NCI-H460 (cell line): ENCODE measurements at regions not wholly inside any gene's neighbourhood (a gene's known extent, or its start where the extent isn't known, plus 50 kb on each side); places are given as distances from the start of the nearest gene placed in this dataset.
"Not testable (repeated sequence)": the region's sequence is repeated elsewhere in the genome, so short reads cannot be mapped to it uniquely, and the experiment has no call there.

Experiments
- DNase-seq: peaks from one replicate; pipeline ENCODE4 v3.0.0-alpha.2; 2016; ENCODE audit warnings: low read depth; ENCODE audit errors: extremely low read depth

DNA sequence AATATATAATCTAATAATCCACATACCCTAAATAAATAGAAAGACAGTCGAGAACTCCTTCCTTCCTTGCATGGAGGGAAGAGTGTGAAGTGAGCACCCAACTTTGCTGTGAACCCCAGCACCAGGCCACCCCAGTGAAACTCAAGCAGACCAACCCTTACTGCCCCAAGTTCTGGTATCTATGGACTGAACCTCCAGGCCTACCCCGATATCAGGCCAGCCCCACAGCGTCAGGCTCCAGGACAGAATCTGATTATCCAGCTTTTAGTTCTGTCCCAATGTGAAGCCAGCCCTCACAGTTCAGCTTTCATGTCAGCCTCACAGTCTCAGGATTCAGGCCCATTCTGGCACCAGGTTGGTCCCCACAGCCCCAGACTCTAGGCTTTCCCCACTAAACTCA is 1617.2 kb upstream of the AGA start:
- no peak for DNase-seq

DNA sequence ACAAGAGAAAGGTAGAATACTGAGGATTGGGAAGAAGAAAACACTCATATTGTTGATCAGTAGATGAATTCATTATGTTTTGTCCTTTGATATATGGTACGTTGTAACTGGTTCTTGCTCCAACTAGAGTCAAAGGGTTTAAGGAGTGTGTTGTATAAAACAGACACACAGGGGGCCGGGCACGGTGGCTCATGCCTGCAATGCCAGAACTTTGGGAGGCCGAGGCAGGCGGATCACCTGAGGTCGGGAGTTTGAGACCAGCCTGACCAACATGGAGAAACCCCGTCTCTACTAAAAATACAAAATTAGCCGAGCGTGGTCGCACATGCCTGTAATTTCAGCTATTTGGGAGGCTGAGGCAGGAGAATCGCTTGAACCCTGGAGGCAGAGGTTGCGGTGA is 1624.0 kb upstream of the AGA start:
- not testable (repeated sequence) for DNase-seq

DNA sequence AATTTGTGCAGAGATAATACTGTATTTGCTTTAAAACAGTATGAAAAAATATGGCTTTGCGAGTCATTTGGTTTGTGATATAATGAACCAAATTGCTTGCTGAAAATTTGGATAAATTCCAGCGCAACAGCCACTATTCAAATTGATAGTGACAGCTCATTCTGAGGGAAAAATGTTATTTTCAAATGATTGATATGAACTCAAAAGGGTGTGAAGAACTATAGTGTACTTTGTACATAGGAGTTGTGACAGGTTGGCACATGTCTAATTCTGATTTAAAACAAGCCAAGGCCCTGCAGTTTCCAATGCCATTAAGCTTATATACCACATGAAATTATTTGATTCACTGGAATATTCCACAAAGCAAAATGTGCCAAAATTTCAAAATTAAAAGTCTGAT is 1628.9 kb upstream of the AGA start:
- no peak for DNase-seq

DNA sequence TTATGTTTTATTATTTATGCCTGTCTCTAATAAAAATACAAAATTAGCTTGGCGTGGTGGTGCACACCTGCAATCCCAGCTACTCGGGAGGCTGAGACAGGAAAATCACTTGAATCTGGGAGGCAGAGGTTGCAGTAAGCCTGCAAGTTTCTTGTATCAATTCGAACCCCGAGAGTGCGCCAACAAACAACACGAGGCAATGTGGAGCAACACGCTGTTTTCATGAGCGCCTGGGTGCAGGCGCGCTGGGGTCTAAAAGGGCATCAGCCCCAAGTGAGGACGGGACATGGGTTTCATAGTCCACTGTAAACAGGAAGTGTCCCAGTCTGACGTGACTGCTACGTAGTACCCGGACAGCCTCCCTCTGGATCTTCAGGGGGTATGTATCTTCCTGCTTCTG is 1634.6 kb upstream of the AGA start:
- DNase-seq: no peak

DNA sequence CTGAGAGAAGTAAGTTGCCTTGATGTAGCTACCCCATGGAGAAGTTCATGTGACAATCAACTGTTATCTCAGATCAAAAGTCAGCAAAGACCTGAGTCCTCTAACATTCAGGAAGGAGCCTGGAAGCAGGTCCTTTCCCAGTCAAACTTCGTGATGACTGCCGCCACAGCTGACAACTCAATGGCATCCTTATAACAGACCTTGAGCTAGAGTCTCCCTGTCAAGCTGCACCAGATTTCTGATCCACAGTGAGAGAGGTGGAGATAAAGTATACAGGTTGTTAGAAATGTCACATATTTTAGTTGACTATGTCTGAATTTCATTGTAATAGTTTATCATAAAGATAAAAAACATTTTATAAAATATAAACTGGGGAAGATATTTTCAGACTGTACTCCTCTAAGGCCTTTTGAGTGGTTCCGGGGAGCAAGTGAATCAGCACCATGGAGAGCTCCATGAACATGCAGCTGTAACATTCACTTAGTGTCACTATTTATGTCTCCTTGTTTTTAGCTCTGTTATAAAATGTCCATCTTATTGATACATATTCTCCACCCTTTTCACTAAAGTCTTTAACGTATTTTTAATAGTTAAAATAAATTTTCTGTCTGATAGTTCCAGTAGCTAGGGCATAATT is 1653.5 kb upstream of the AGA start:
- peak; percentile 38 for DNase-seq

DNA sequence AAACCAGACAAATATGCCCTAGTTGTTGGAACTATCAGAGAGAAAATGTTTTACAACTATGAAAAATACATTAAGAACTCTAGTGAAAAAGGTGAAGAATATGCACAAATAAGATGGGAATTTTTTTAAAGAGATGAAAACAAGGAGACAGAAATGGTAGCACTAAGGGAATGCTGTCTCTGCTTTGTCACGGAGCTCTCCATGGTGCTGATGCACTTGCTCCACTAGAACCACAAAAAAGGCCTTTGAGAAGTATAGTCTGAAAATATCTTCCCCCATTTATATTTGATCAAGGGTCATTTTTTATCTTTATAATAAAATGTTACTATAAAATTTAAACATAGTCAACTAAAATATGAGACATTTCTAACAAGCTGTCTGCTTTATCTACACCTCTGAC is 1655.5 kb upstream of the AGA start:
- peak; percentile 23 for DNase-seq

DNA sequence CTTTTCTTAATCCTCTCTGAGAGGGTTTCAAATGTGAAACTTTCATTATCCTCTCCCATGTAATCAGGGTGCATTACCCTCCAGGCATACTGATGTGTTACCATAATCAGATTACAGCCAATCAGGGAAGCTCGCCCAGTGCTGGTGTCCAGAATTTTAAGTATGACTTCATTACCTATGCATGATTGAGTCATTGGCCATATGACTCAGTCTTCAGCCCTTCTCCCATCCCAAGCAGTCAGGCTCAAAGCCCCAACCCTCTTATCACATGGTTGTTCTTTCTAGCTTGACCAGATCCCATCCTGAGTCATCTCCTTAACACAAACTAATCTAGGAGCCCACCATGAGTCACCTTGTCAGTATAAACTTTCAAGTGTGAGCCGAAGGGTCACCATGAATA is 1668.1 kb upstream of the AGA start:
- DNase-seq: no peak

DNA sequence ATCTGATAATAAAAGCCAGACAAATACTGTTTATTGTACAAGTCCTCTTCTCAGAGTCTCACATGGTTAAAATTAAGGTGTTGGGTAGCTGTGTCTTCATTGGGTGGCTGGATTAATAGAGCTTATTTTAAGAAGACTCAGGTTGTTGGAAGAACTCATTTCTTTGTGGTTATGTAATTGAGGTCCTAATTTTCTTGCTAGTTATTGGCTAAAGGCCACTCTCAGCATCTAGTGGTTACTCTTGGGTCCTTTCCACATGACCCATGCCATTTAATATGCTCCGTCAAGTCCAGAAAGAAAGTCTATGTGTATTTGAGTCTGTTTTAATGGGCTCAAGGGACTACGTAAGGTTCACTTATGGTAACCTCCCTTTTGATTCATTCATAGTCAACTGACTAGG is 1668.6 kb upstream of the AGA start:
- no peak for DNase-seq

DNA sequence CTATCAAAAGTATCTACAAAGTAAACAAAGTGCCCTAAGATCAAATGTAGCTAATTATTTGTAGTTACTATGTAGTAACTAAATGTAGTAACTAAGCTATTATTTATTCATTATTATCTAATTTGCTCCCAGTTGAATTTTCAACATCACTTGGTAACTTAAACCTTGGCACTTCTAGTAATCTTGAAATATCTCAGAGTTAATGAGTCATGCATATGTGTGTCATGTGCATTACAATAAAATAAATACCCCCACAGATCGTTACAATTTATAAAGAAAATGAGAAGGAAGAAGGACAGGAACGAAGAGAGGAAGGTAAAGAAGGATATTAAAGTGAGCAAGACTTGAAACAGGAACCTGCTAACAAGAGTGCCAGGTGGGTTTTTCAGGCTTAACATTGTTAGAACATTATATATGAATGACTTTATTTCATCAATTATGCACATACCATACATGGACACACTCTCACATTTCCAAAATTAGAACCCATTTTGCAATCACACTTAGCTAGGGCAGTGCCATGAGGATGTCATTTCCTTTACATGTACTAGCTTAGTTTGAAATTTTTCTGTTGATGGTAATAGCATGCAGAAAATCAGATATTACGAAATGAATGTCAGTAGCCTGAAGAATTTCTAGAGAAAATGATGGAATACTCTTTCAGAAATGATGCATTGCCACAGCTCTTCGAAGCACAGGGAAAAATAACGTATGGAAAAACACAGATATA is 1670.4 kb upstream of the AGA start:
- DNase-seq: no peak

DNA sequence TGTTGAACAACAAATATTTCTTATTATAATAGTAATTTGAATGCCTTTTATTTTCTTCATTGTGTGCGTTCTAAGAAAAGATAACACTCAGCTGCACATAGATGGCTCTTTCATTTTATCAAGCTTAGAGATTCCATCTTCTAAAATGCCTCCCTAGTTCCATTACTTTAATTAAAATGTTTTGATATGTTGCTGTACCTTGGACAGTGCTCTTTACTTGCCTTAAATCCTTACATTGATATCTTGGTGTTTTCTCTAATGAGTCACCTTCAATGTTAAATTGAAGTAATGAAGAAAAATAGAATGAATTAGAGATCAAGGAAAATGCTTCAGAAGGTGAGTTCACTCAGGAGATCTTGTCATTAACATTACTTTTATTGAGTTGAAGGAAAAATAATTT is 1672.4 kb upstream of the AGA start:
- DNase-seq: no peak

DNA sequence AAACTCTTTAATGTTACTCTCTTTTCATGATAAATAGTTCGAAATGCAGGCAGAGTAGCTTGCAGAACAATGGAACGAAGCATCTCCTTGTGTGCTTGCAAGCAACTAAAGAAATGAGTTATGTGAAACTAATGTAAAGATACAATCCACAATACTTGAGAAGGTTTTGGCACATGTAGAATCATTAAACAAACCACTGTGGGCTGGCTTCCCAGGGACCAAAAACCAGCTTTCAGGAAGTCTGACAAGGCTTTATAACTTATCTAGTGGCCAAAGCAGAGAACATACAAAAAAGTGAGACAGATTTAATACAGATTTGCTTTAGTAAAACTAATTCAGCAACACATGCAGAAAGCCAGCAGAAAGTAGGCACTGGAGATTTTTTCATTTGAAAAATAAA is 1673.8 kb upstream of the AGA start:
- DNase-seq: no peak

DNA sequence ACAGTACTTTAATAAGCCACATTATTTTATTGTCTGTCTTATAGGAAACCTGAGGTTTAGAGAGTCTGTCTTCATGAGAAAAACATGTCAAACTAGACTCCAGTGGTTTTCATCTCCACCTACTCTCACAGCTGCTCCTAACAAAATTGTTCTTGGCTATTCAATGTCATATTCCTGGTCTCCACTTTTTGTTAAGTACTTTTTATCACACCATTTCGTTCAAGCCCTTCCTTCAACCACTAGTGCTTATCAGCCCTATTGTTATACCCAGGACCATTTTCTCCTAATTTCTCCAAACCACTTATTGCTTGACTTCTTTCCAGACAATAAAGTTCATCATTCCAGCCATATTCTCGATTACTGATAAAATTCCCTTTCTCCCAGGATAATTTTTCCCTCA is 1674.3 kb upstream of the AGA start:
- no peak for DNase-seq

DNA sequence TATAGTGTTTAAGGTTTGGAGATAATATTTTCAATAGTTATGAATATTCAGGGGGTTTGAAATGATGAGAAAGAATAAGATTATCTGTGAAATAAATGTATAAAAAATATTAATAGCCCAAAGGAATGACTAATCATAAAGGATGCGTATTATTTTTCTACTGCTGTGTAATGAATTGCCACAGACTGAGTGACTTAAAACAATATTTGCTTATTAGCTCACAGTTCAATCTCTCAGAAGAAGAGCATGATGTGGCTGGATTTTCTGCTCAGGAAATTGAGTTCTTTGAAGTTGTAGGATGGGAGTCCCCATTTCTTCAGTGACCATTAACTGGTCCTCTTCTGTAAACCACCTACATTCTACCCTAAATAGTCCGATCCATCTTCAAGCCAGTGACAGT is 1680.8 kb upstream of the AGA start:
- no peak for DNase-seq

DNA sequence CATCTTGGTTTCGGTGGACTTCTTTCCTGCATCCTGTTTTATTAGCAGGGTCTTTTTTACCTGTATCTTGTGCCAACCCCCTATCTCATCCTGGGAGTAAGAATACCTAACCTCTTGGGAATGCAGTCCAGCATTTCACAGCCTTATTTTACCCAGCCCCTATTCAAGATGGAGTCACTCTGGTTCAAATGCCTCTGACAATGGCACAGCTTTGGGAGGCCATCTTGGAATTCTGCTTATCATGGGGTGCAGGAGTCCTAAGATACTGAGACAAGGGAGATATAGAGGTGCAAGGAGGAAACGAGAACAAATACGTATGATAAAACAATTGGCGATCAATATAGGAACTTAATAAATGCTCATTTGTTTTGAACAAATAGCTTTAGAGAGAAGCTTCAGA is 1682.2 kb upstream of the AGA start:
- DNase-seq: no peak

DNA sequence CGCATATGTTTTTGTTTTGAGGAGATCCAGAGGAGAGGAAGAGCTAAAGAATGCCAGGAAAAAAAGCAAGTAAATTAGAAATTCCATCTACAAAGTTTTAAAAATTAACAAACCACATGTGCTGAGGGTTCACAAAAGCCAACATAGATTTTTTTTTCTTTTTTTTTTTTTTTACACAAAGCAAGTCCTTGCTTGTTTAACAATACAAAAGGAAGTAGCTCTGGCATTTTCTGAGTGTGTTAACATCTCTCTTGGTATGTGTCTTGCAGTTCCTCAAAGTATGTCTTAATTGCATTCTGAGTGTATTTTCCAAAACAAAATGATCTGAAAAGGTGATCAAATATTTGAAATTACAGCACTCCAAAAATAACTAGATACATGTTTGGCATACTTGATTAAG is 1682.7 kb upstream of the AGA start:
- no peak for DNase-seq

DNA sequence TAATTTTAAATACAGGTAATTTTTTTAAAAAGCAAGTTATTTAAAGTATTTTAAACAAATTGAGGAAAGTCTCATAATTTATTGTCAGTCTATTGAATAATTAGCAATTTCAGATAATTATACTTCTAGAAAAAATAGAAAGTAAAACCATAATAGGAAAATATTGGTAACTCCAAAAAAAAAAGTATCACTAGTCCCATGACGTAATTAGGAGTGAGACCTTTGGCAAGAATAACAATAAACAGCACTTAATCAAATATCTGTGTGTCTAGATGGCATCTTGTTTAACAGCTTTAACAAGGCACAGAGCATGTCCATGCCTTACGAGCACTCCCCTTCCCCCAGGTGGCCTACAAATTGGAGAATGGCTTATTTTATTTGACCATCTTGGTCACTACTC is 1683.6 kb upstream of the AGA start:
- DNase-seq: no peak

DNA sequence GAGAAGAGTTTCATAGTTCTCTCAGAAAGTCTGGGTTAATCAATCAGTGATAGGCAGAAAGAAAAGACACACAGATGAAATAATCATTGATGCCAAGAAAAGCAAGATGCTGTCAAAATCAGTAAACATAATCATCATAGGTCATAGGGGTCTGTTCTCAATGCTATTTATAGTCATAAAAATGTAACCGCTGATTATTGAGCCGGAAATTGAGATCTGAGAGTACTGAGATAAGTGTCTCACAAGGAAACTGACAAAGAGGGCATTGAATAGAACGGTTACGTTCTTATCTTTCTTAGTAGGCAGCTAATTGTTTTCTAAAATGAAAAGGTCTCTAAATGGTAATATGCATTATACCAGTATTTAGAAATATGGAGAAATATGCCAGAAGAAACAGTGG is 1686.1 kb upstream of the AGA start:
- no peak for DNase-seq

DNA sequence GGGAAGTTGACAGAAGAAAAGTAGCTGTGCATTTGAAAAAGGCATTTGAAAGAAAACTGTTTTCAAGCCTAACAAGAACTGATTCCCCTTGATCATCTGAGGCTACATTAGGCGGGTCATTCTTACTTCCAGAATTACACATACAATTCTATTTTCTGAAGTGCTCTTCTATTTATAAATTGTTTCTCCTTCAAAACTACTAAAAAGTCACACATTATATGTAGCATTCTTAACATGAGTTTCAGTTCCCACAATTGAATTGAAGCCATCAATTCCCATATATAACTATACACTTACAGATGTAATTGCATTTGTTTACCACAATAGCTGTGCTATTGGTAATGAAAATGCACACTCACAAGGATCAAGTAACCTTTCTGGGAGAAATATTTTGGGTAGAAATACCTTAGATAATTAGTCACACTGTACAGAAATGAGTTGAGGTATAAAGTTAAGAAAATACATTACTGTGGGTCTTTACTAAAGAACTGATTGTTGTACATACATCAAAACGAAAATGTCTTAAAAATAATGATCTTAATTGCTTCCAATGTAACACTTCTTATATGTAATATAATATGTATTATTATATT is 1688.0 kb upstream of the AGA start:
- DNase-seq: no peak

DNA sequence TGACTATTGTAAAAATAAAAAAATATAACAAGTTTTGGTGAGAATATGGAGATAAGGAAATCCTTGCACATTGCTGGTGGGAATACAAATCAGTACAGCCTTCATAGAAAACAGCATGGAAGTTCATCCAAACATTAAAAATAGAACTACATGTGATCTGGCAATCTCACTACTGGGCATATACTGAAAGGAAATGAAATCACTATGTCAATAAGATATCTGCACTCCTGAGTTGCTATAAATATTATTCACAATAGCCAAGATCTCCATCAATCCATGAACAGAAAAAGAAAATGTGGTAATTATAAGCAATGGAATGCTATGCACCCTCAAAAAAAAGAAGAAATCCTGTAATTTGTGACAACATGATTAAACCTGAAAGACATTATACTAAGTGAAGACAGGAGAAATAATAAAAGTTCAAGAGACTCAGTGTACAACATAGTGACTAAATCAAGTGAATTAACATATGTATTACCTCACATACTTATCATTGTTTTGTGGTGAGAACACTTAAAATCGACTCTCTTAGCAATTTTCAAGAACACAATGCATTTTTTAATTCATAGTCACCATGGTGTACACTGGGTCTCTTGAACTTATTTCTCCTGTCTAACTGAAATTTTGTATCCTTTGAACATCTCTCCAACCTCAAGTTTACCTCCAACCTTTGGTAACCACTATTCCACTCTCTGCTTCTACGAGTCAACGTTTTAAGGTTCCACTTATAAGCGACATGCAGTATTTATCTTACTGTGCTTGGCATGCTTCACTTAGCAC is 1703.7 kb upstream of the AGA start:
- no peak for DNase-seq

DNA sequence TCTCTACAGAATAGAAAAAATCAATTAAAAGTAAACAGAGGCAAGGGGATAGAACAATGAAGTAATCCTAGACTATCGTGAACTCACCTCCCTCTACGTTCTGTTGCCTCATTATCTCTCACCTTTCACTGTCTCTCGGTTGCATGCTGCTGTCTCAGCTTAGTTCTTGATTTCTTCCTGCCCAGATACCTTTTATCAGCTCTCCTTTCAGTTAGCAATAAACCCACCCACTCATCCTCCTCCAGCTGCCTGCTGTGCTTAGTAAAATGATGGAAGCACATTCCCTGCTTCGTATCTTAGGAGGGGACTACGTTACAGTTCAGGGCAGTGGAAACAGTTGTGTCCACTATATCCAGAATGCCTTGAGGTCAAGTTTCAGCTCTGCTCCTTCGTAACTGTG is 1709.5 kb upstream of the AGA start:
- no peak for DNase-seq

DNA sequence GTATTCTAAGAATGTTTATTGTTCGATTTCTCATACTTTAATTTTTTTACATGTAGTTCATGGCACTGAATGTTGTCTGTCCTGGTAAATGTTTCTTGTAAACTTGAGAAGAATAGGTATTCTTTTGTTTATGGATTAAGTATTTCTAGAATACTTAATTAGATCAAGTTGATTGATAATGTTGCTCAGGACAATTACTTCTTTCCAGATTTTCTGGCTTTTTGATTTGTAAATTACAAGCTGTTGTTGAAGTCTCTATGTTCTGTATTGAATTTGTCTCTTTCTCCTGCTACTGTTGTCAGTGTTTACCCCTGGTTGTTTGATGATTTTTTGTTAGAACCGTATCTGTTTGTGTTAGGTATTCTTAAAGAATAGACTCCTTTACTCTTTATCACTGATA is 1720.9 kb upstream of the AGA start:
- DNase-seq: no peak
